Fibroblast of gingiva (primary cell): ENCODE measurements at regions not wholly inside any gene's neighbourhood (a gene's known extent, or its start where the extent isn't known, plus 50 kb on each side); places are given as distances from the start of the nearest gene placed in this dataset.

Experiments used
- DNase-seq: peaks from one replicate; pipeline ENCODE4 v3.0.0-alpha.2; 2011; ENCODE audit warnings: low read depth

- no peak for DNase-seq
Observed at GRCh38 chr9:80375477-80375876, 803.7 kb downstream of the TLE4 start.

- DNase-seq, result no peak
Observed at GRCh38 chr9:80369641-80370040, 797.9 kb downstream of the TLE4 start.

- DNase-seq, result no peak
Observed at GRCh38 chr9:80366626-80367025, 794.9 kb downstream of the TLE4 start.

GRCh38 chr9:80359941-80360881, 788.4 kb downstream of the TLE4 start:
- no peak for DNase-seq

- DNase-seq, result no peak
Observed at GRCh38 chr9:80359291-80359690, 787.5 kb downstream of the TLE4 start.

GRCh38 chr9:80352967-80353366, 781.2 kb downstream of the TLE4 start:
- DNase-seq, result no peak

- DNase-seq, result no peak
Observed at GRCh38 chr9:80351612-80352011, 779.8 kb downstream of the TLE4 start.

- DNase-seq, result peak; percentile 68
Observed at GRCh38 chr9:80326105-80326504, 754.3 kb downstream of the TLE4 start.

- peak; percentile 15 for DNase-seq
Observed at GRCh38 chr9:80320916-80321315, 749.2 kb downstream of the TLE4 start.

GRCh38 chr9:80320480-80320879, 748.7 kb downstream of the TLE4 start:
- peak; percentile 3 for DNase-seq

- peak; percentile 2 for DNase-seq
Observed at GRCh38 chr9:80305136-80305535, 733.4 kb downstream of the TLE4 start.

- DNase-seq, result no peak
Observed at GRCh38 chr9:80294955-80295354, 723.2 kb downstream of the TLE4 start.

GRCh38 chr9:80294318-80294717, 722.6 kb downstream of the TLE4 start:
- no peak for DNase-seq

- DNase-seq, result no peak
Observed at GRCh38 chr9:80292231-80292630, 720.5 kb downstream of the TLE4 start.

- DNase-seq, result peak; percentile 20
Observed at GRCh38 chr9:80285326-80285725, 713.6 kb downstream of the TLE4 start.

- DNase-seq, result no peak
Observed at GRCh38 chr9:80282766-80283165, 711.0 kb downstream of the TLE4 start.

- DNase-seq, result no peak
Observed at GRCh38 chr9:80259079-80259478, 687.3 kb downstream of the TLE4 start.

GRCh38 chr9:80251778-80252177, 680.0 kb downstream of the TLE4 start:
- DNase-seq, result no peak

GRCh38 chr9:80242022-80242421, 670.3 kb downstream of the TLE4 start:
- DNase-seq, result no peak

- no peak for DNase-seq
Observed at GRCh38 chr9:80235752-80236151, 664.0 kb downstream of the TLE4 start.

GRCh38 chr9:80233906-80234305, 662.1 kb downstream of the TLE4 start:
- no peak for DNase-seq

GRCh38 chr9:80233102-80233843, 661.5 kb downstream of the TLE4 start:
- DNase-seq, result no peak
